ENCODE measurements at regions not wholly inside any gene's neighbourhood (a gene's known extent, or its start where the extent isn't known, plus 50 kb on each side); places are given as distances from the start of the nearest gene placed in this dataset.

DNA sequence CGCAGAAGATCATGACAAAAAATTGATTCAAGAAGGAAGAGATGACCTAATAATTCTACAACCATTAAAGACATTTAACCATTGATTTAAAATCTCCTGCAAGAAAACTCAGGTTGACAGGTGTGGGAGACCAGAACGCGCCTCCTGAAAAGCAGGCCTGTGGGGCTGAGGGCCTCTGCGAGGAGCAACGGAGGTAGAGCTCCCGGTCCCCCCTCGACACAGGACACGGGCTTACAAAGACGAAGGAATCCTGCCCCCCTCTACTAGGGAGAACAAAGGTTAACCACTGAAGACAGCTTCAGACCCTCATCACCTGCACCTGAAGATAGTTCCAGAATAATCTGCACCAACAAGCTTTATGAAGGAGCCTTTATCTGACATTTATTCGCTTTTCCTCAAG lies 55.9 kb upstream of the INPP5A start:
- TF ChIP-seq, protein P1, sequence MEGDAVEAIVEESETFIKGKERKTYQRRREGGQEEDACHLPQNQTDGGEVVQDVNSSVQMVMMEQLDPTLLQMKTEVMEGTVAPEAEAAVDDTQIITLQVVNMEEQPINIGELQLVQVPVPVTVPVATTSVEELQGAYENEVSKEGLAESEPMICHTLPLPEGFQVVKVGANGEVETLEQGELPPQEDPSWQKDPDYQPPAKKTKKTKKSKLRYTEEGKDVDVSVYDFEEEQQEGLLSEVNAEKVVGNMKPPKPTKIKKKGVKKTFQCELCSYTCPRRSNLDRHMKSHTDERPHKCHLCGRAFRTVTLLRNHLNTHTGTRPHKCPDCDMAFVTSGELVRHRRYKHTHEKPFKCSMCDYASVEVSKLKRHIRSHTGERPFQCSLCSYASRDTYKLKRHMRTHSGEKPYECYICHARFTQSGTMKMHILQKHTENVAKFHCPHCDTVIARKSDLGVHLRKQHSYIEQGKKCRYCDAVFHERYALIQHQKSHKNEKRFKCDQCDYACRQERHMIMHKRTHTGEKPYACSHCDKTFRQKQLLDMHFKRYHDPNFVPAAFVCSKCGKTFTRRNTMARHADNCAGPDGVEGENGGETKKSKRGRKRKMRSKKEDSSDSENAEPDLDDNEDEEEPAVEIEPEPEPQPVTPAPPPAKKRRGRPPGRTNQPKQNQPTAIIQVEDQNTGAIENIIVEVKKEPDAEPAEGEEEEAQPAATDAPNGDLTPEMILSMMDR (IDR thresholded peaks at IDR 0.05; ENCODE audit: insufficient read depth, low read length, severe bottlenecking) = no peak
- Histone ChIP-seq H3K27me3 (ENCODE audit: control insufficient read depth, insufficient read depth, low read length) (no peaks in the 10 kb centered on the region), H3K4me3 (ENCODE audit: low read depth, low read length) (no peak overlapping the region), H3K36me3 (ENCODE audit: control insufficient read depth, insufficient read depth, low read length) (no peaks in the 10 kb centered on the region)
- FAIRE-seq = no peak
- DNase-seq (ENCODE audit: low read depth) = no peak

DNA sequence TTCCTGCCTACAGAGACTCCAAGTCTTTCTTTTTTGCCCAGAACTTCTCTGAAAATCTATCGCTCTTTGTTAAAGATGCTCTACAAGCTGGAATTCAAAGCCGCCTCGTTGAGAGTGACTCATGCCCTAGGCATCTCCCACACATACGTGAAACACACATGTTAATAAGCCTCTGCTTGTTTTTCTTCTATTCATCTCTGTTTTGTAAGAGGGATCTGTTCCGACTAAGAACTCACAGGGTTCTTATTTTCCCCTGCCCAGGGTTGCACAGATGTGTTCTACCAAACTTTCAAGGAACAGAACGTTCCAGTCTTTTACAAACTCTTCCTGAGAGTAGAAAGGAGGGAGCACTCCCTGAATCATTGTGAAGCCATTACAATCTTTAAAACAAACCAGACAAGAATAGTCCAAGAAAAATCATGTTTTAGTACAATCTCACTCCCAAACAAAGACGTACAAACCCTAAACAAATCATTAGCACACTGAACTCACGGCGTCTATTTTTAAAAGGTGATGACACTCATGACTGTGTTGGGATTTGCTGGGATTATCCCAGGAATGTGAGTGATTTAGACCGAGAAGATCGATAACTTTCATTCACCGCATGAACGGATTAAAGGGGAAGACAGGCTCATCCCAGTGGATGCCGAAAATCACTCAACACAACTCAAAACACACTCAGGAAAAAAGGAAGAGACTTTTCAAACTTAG lies 55.3 kb upstream of the INPP5A start:
- TF ChIP-seq, protein P1 (IDR thresholded peaks at IDR 0.05; ENCODE audit: insufficient read depth, low read length, severe bottlenecking) = no peak
- FAIRE-seq (no peak), DNase-seq (ENCODE audit: low read depth) (peak; percentile 92)
- H3K36me3 ChIP-seq (ENCODE audit: control insufficient read depth, insufficient read depth, low read length) = no peaks in the 10 kb centered on the region
- H3K4me3 ChIP-seq (ENCODE audit: low read depth, low read length) = no peak overlapping the region
- no peaks in the 10 kb centered on the region for H3K27me3 ChIP-seq (ENCODE audit: control insufficient read depth, insufficient read depth, low read length)

- Histone ChIP-seq H3K27me3 (ENCODE audit: control insufficient read depth, insufficient read depth, low read length) (no peaks in the 10 kb centered on the region), H3K36me3 (ENCODE audit: control insufficient read depth, insufficient read depth, low read length) (no peaks in the 10 kb centered on the region), H3K4me3 (ENCODE audit: low read depth, low read length) (no peak overlapping the region)
- DNase-seq (ENCODE audit: low read depth) (no peak), FAIRE-seq (no peak)
- TF ChIP-seq, protein P1 (IDR thresholded peaks at IDR 0.05; ENCODE audit: insufficient read depth, low read length, severe bottlenecking) = no peak
These were observed 54.2 kb upstream of the INPP5A start for GRCh38 chr10:132483394-132483793.

GRCh38 chr10:132484922-132485321 lies 52.7 kb upstream of the INPP5A start:
- DNase-seq (ENCODE audit: low read depth) (no peak), FAIRE-seq (peak; percentile 18)
- H3K36me3 ChIP-seq (ENCODE audit: control insufficient read depth, insufficient read depth, low read length) = no peaks in the 10 kb centered on the region
- TF ChIP-seq, protein P1 (IDR thresholded peaks at IDR 0.05; ENCODE audit: insufficient read depth, low read length, severe bottlenecking) = no peak
- H3K4me3 ChIP-seq (ENCODE audit: low read depth, low read length) = no peak overlapping the region
- H3K27me3 ChIP-seq (ENCODE audit: control insufficient read depth, insufficient read depth, low read length) = no peaks in the 10 kb centered on the region

DNA sequence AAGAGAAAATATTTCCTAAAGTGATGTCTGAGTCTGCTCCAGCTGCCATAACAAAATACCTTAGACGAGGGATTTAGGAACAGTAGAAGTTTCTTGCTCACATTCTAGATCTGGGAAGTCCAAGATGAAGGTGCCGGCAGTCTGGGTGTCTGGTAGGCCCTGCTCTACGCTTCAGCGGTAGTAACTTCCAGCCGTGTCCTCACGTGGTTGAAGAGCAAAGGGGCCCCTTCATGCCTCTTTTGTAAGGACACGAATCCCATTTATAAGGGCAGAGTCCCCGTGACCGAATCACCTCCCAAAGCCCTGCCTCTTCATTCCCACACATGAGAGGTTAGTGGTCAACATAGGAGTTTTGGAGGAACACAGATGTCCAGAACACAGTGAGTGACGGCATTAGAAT lies 52.2 kb upstream of the INPP5A start:
- TF ChIP-seq, protein P1 (IDR thresholded peaks at IDR 0.05; ENCODE audit: insufficient read depth, low read length, severe bottlenecking) = no peak
- no peak for FAIRE-seq
- no peaks in the 10 kb centered on the region for H3K36me3 ChIP-seq (ENCODE audit: control insufficient read depth, insufficient read depth, low read length)
- H3K27me3 ChIP-seq (ENCODE audit: control insufficient read depth, insufficient read depth, low read length) = no peaks in the 10 kb centered on the region
- no peak for DNase-seq (ENCODE audit: low read depth)
- H3K4me3 ChIP-seq (ENCODE audit: low read depth, low read length) = no peak overlapping the region
